ENCODE measurements at regions not wholly inside any gene's neighbourhood (a gene's known extent, or its start where the extent isn't known, plus 50 kb on each side); places are given as distances from the start of the nearest gene placed in this dataset.

- Histone ChIP-seq H3K18ac (ENCODE audit: extremely low read depth, low read length) (no peak overlapping the region), H3K9ac (replicated peaks in 1 of 4; ENCODE audit: extremely low read depth in 1 of 4, low read depth in 3 of 4, low read length in 3 of 4) (no peak overlapping the region), H4K20me1 (replicated peaks in 1 of 2; ENCODE audit: control insufficient read depth in 1 of 2, insufficient read depth in 2 of 2, low read length in 2 of 2) (peaks cover 0 to 3% of the 10 kb centered on the region in 2 experiments), H3K27ac (ENCODE audit: low read depth, low read length) (no peak overlapping the region), H3K27me3 (replicated peaks in 1 of 4; ENCODE audit: control insufficient read depth in 3 of 4, extremely low read depth in 1 of 4, insufficient read depth in 3 of 4, low read length in 3 of 4) (no peaks in the 10 kb centered on the region), H4K91ac (replicated peaks; ENCODE audit: insufficient read length, low read length) (no peak overlapping the region), H3K36me3 (ENCODE audit: control insufficient read depth in 2 of 4, insufficient read depth in 4 of 4, low read length in 3 of 4) (peaks cover 0 to 7% (median 0%) of the 10 kb centered on the region in 4 experiments; a peak in 2 of 8 replicates), H3K4me1 (replicated peaks in 1 of 4; ENCODE audit: control insufficient read depth in 3 of 4, insufficient read depth in 4 of 4, low read length in 3 of 4) (no peaks in the 10 kb centered on the region), H2BK20ac (ENCODE audit: low read length) (no peak overlapping the region), H2BK12ac (ENCODE audit: low read depth, low read length) (no peak overlapping the region), H3K79me1 (ENCODE audit: low read depth, low read length) (no peaks in the 10 kb centered on the region), H3K4me3 (ENCODE audit: extremely low read depth in 1 of 4, insufficient read depth in 2 of 4, low read depth in 3 of 4, low read length in 4 of 4) (no peak overlapping the region), H3K23ac (ENCODE audit: insufficient read length) (no peak overlapping the region), H3K23me2 (ENCODE audit: low read depth, low read length) (no peaks in the 10 kb centered on the region), H3K56ac (replicated peaks; ENCODE audit: insufficient read length, low read depth, low read length) (no peak overlapping the region), H2AK5ac (ENCODE audit: low read depth, low read length) (no peak overlapping the region), H2BK5ac (ENCODE audit: low read depth, low read length) (no peak overlapping the region), H3K14ac (ENCODE audit: insufficient read length) (no peak overlapping the region), H2AFZ (ENCODE audit: low read length) (no peak overlapping the region), H2BK15ac (ENCODE audit: low read length) (no peak overlapping the region), H3K9me3 (ENCODE audit: insufficient read depth in 2 of 2, low read depth in 1 of 2, low read length in 1 of 2) (no peaks in the 10 kb centered on the region; a peak in 1 of 4 replicates), H4K5ac (ENCODE audit: insufficient read length, low read depth, low read length) (no peak overlapping the region), H3K4ac (replicated peaks; ENCODE audit: insufficient read length, low read depth, low read length) (no peak overlapping the region), H2BK120ac (replicated peaks; ENCODE audit: low read depth, low read length) (no peak overlapping the region), H4K8ac (ENCODE audit: extremely low read depth, insufficient read depth, low read length) (no peak overlapping the region), H3K79me2 (ENCODE audit: control insufficient read depth in 1 of 2, insufficient read depth in 2 of 2, low read length in 2 of 2) (peaks cover 0 to 17% of the 10 kb centered on the region in 2 experiments; a peak in 2 of 4 replicates), H3K4me2 (ENCODE audit: insufficient read depth in 1 of 2, low read depth in 2 of 2, low read length in 2 of 2) (no peak overlapping the region)
- DNase-seq (ENCODE audit: low read depth in 1 of 2, low spot score in 2 of 2): no peak
- 99% methylated on average over 7 of the region's 7 CpGs; no CpG with 5 or more reads in 1 of the 2 experiments for WGBS, 2 experiments (ENCODE audit: extremely low coverage in 1 of 2, insufficient coverage in 1 of 2, insufficient read length in 1 of 2, insufficient replicate concordance in 2 of 2, low coverage in 1 of 2, low lambda C conversion rate in 2 of 2, missing lambda C conversion rate in 1 of 2)
- ChIA-PET POLR2A (ENCODE audit: partially characterized antibody) (interaction anchor here (0.9 kb wide), 1 partner anchor 8 kb away, joined by 3 read pairs; no protein-coding TSS in a partner anchor), CTCF (ENCODE audit: partially characterized antibody) (interaction anchor here (0.6 to 0.8 kb wide), 3 partner anchors 9 to 102 kb away, joined by 4 to 8 read pairs (median 4); no protein-coding TSS in a partner anchor)
- no peak for FAIRE-seq
- no peak for TF ChIP-seq TAF1 (IDR thresholded peaks at IDR 0.05; ENCODE audit: low read depth, low read length)
- no peak for TF ChIP-seq NRF1 (IDR thresholded peaks at IDR 0.05; ENCODE audit: low read depth, low read length)
- TF ChIP-seq BRCA1 (IDR thresholded peaks at IDR 0.05; ENCODE audit: low read depth, low read length): no peak
- TF ChIP-seq SP4 (IDR thresholded peaks at IDR 0.05; ENCODE audit: low read length): no peak
- TF ChIP-seq CEBPB (IDR thresholded peaks at IDR 0.05; ENCODE audit: low read depth, low read length): no peak
- no peak for TF ChIP-seq CTCF (IDR thresholded peaks at IDR 0.05; ENCODE audit: control extremely low read depth in 1 of 3, insufficient read depth in 1 of 3, low read depth in 1 of 3, low read length in 3 of 3)
- no peak for TF ChIP-seq SIN3A (conservative IDR thresholded peaks at IDR 0.05 in 1 of 2, IDR thresholded peaks at IDR 0.05 in 1 of 2; ENCODE audit: low read depth in 1 of 2, low read length in 2 of 2)
- TF ChIP-seq YY1 (IDR thresholded peaks at IDR 0.05; ENCODE audit: low read depth, low read length): no peak
- TF ChIP-seq FOSL1 (IDR thresholded peaks at IDR 0.05; ENCODE audit: insufficient read depth, low read depth, low read length): no peak
- TF ChIP-seq KDM5A (IDR thresholded peaks at IDR 0.05; ENCODE audit: low read length): no peak
- TF ChIP-seq HDAC2 (IDR thresholded peaks at IDR 0.05; ENCODE audit: borderline replicate concordance in 1 of 2, low read depth in 2 of 2, low read length in 2 of 2): no peak
These were observed 74.5 kb downstream of the TET3 start for GRCh38 chr2:74059137-74059775.
